Hypothalamus (tissue), 51 donors: ENCODE measurements at regions not wholly inside any gene's neighbourhood (a gene's known extent, or its start where the extent isn't known, plus 50 kb on each side); places are given as distances from the start of the nearest gene placed in this dataset.

Experiments
- DNase-seq, 51 donors: peaks; one replicate each; lab custom pipeline; 2025; lab: John Stamatoyannopoulos, UW

- DNase-seq: no peak
Measured at GRCh38 chr4:176440698-176441097, 120.9 kb downstream of the SPCS3 start.

- DNase-seq: no peak
Measured at GRCh38 chr4:176441594-176441993, 121.8 kb downstream of the SPCS3 start.

- no peak for DNase-seq
Measured at GRCh38 chr4:176443117-176443516, 123.4 kb downstream of the SPCS3 start.

GRCh38 chr4:176443646-176444409 lies 124.1 kb downstream of the SPCS3 start:
- DNase-seq: no peak

GRCh38 chr4:176444741-176445140 lies 125.0 kb downstream of the SPCS3 start:
- no peak for DNase-seq

GRCh38 chr4:176448761-176449160 lies 129.0 kb downstream of the SPCS3 start:
- DNase-seq: no peak

GRCh38 chr4:176451443-176451842 lies 131.7 kb downstream of the SPCS3 start:
- DNase-seq: peak in 41 of 51 donors; percentile 1 to 73 (median 31)

- DNase-seq: no peak
Measured at GRCh38 chr4:176453079-176453478, 133.3 kb downstream of the SPCS3 start.

GRCh38 chr4:176453658-176454057 lies 133.9 kb downstream of the SPCS3 start:
- no peak for DNase-seq

GRCh38 chr4:176464748-176465147 lies 145.0 kb downstream of the SPCS3 start:
- no peak for DNase-seq

GRCh38 chr4:176467001-176467400 lies 147.2 kb downstream of the SPCS3 start:
- DNase-seq: no peak

- no peak for DNase-seq
Measured at GRCh38 chr4:176469546-176469945, 149.8 kb downstream of the SPCS3 start.

- DNase-seq: no peak
Measured at GRCh38 chr4:176470671-176471070, 150.9 kb downstream of the SPCS3 start.

GRCh38 chr4:176475067-176475466 lies 155.3 kb downstream of the SPCS3 start:
- DNase-seq: no peak

GRCh38 chr4:176478076-176478475 lies 158.3 kb downstream of the SPCS3 start:
- no peak for DNase-seq

- no peak for DNase-seq
Measured at GRCh38 chr4:176479767-176480166, 160.0 kb downstream of the SPCS3 start.

GRCh38 chr4:176482972-176483371 lies 163.2 kb downstream of the SPCS3 start:
- DNase-seq: no peak

GRCh38 chr4:176484301-176484984 lies 164.7 kb downstream of the SPCS3 start:
- DNase-seq: no peak

- DNase-seq: no peak
Measured at GRCh38 chr4:176489001-176489400, 169.2 kb downstream of the SPCS3 start.

GRCh38 chr4:176492646-176493302 lies 173.0 kb downstream of the SPCS3 start:
- DNase-seq: no peak

GRCh38 chr4:176498617-176499256 lies 179.0 kb downstream of the SPCS3 start:
- no peak for DNase-seq
